GM12872 (cell line): ENCODE measurements at regions not wholly inside any gene's neighbourhood (a gene's known extent, or its start where the extent isn't known, plus 50 kb on each side); places are given as distances from the start of the nearest gene placed in this dataset.

Source experiments
- TF ChIP-seq, protein P1 (sequence below): IDR thresholded peaks from 3 replicates; pipeline ENCODE4 v1.5.1; 2011; ENCODE audit warnings: low read depth, mild to moderate bottlenecking, low read length, moderate library complexity; ENCODE audit not compliant: insufficient read depth

- TF ChIP-seq, protein P1, sequence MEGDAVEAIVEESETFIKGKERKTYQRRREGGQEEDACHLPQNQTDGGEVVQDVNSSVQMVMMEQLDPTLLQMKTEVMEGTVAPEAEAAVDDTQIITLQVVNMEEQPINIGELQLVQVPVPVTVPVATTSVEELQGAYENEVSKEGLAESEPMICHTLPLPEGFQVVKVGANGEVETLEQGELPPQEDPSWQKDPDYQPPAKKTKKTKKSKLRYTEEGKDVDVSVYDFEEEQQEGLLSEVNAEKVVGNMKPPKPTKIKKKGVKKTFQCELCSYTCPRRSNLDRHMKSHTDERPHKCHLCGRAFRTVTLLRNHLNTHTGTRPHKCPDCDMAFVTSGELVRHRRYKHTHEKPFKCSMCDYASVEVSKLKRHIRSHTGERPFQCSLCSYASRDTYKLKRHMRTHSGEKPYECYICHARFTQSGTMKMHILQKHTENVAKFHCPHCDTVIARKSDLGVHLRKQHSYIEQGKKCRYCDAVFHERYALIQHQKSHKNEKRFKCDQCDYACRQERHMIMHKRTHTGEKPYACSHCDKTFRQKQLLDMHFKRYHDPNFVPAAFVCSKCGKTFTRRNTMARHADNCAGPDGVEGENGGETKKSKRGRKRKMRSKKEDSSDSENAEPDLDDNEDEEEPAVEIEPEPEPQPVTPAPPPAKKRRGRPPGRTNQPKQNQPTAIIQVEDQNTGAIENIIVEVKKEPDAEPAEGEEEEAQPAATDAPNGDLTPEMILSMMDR, result no peak
Measured at GRCh38 chr9:30996761-30997160, 1387.7 kb upstream of the ACO1 start.

GRCh38 chr9:30997291-30997690 is 1387.2 kb upstream of the ACO1 start:
- TF ChIP-seq, protein P1, result no peak

GRCh38 chr9:31005086-31005665 is 1379.3 kb upstream of the ACO1 start:
- TF ChIP-seq, protein P1, result no peak

DNA sequence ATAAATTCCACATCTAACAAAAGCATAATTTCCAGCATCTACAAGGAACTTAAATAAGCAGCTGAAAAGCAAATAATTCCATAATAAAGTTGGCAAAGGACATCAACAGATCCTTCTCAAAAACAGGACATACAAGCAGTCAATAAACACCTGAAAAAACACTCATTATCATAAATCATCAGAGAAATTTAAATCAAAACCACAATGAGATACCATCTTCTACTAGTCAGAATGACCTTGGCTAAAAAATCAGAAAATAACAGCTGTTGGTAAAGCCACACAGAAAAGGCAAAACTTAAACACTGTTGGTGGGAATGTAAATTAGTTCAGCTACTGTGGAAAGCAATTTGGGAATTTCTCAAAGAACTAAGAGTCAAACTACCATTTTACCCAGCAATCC is 1371.1 kb upstream of the ACO1 start:
- TF ChIP-seq, protein P1, result no peak

DNA sequence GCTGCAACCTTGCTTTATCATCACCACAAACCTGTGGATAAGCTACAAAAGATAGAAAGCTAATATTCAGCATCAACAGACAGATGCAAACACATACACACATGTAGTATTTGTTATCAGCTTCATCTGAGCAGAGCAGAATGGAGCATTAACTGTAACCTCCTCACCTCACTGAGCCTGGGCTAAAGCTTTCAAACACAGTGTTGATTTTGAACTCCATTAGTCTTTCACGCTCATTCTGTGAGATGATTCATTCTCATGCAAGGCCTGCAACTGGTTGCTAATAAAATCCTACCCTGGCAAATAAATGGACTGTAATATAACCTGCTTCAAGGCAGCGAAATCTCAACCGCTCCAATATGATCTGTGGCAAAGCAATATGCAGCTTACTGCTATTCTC is 1360.6 kb upstream of the ACO1 start:
- TF ChIP-seq, protein P1, result no peak

DNA sequence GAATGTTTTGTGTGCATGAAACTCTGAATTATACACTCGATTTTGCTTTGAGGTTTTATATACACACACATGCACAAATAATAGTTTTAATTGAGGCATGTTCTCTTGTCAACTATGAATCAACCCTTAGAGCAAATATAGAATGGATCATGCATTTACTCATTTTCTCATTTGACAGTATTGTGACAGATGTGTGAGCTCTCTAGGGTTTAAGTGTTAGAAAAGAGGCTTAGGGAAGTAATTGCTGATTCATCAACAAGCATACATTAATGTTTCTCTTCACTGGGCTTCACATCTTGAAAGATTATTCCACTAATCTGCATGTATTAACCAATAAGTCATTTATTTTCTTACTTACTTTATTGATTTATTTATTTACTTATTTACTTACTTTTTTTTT is 1356.8 kb upstream of the ACO1 start:
- TF ChIP-seq, protein P1, result no peak

GRCh38 chr9:31028137-31028536 is 1356.3 kb upstream of the ACO1 start:
- TF ChIP-seq, protein P1, result no peak
